Tibial nerve (tissue), 4 donors: ENCODE measurements at regions not wholly inside any gene's neighbourhood (a gene's known extent, or its start where the extent isn't known, plus 50 kb on each side); places are given as distances from the start of the nearest gene placed in this dataset.

Experiments
- DNase-seq, 2 donors: peaks; one replicate each; pipeline ENCODE4 v3.0.0-alpha.2; 2019; ENCODE audit warnings: low spot score in 2 of 2
- H3K27ac ChIP-seq, 4 donors: fragments of 200-600 bp; sonication (generic) in 3 of 4; one replicate each; pipeline ENCODE4 v1.5.1; 2017 to 2019; ENCODE audit warnings: mild to moderate bottlenecking in 1 of 4
- H3K27me3 ChIP-seq, 2 donors: fragments of 200-600 bp; sonication (generic) in 1 of 2; one replicate each; pipeline versions ENCODE4 v1.5.1 to v1.6.0; 2017 to 2019
- H3K36me3 ChIP-seq, 3 donors: fragments of 200-600 bp; sonication (generic); one replicate each; pipeline ENCODE4 v1.5.1; 2018 to 2019
- H3K4me1 ChIP-seq, 4 donors: fragments of 200-600 bp; sonication (generic) in 3 of 4; one replicate each; pipeline ENCODE4 v1.5.1; 2017 to 2019
- H3K4me3 ChIP-seq, 4 donors: fragments of 200-600 bp; sonication (generic) in 3 of 4; one replicate each; pipeline ENCODE4 v1.5.1; 2017 to 2019; ENCODE audit warnings: mild to moderate bottlenecking in 1 of 4, moderate library complexity in 1 of 4
- H3K9me3 ChIP-seq, 4 donors: fragments of 200-600 bp; sonication (generic) in 3 of 4; one replicate each; pipeline ENCODE4 v1.5.1; 2017 to 2019
- EP300 ChIP-seq, 2 donors: sonication (generic); formaldehyde crosslinking; IDR thresholded peaks; one replicate each; pipeline ENCODE4 v1.6.1; 2017; ENCODE audit warnings: antibody characterized with exemption in 2 of 2, mild to moderate bottlenecking in 1 of 2
- POLR2A ChIP-seq, 2 donors: fragments of 450-650 bp; IDR thresholded peaks; one replicate each; pipeline ENCODE4 v1.6.1; 2017; ENCODE audit warnings: antibody characterized with exemption in 2 of 2, mild to moderate bottlenecking in 2 of 2, moderate library complexity in 2 of 2
- WGBS, 2 donors: methylation state at CpG; one replicate each; pipeline ENCODE4 v1.1.5; 2018; 5-methylcytosine and 5-hydroxymethylcytosine counted together
- TF ChIP-seq, protein P1 (sequence below), 5 experiments: fragments of 200-600 bp in 3 of 5; fragments of 450-650 bp in 2 of 5; sonication (generic) in 3 of 5; IDR thresholded peaks; one replicate each; pipeline ENCODE4 v1.5.1; 2016 to 2019; ENCODE audit warnings: antibody characterized with exemption in 5 of 5, mild to moderate bottlenecking in 3 of 5, moderate library complexity in 2 of 5

DNA sequence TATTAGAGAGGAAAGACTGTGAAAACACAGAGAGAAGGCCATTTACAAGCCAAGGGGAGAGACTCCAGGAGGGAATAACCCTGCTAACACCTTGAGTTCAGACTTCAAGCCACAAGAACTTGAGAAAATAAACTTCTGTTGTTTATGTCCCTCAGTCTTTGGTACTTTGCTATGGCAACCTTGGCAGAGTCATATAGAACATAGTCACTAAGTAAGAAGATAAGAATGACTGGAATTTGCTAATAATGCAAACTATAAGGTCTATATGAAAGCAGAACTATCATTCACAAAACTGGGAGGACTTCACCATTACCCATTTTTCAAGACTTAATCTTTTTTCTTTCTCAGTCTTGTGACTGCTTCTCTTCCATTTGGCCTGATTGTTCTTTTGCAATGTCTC lies 767.3 kb upstream of the ADAMTS5 start:
- no peaks in the 10 kb centered on the region for H3K4me1 ChIP-seq
- TF ChIP-seq EP300 (IDR thresholded peaks at IDR 0.05): no peak
- TF ChIP-seq, protein P1, sequence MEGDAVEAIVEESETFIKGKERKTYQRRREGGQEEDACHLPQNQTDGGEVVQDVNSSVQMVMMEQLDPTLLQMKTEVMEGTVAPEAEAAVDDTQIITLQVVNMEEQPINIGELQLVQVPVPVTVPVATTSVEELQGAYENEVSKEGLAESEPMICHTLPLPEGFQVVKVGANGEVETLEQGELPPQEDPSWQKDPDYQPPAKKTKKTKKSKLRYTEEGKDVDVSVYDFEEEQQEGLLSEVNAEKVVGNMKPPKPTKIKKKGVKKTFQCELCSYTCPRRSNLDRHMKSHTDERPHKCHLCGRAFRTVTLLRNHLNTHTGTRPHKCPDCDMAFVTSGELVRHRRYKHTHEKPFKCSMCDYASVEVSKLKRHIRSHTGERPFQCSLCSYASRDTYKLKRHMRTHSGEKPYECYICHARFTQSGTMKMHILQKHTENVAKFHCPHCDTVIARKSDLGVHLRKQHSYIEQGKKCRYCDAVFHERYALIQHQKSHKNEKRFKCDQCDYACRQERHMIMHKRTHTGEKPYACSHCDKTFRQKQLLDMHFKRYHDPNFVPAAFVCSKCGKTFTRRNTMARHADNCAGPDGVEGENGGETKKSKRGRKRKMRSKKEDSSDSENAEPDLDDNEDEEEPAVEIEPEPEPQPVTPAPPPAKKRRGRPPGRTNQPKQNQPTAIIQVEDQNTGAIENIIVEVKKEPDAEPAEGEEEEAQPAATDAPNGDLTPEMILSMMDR (IDR thresholded peaks at IDR 0.05): no peak
- no peak for TF ChIP-seq POLR2A (IDR thresholded peaks at IDR 0.05)
- H3K27me3 ChIP-seq: no peaks in the 10 kb centered on the region
- no peak for DNase-seq
- H3K27ac ChIP-seq: no peak overlapping the region
- no peaks in the 10 kb centered on the region for H3K36me3 ChIP-seq
- peaks cover 0 to 7% (median 0%) of the 10 kb centered on the region in 4 donors for H3K9me3 ChIP-seq
- H3K4me3 ChIP-seq: no peak overlapping the region

DNA sequence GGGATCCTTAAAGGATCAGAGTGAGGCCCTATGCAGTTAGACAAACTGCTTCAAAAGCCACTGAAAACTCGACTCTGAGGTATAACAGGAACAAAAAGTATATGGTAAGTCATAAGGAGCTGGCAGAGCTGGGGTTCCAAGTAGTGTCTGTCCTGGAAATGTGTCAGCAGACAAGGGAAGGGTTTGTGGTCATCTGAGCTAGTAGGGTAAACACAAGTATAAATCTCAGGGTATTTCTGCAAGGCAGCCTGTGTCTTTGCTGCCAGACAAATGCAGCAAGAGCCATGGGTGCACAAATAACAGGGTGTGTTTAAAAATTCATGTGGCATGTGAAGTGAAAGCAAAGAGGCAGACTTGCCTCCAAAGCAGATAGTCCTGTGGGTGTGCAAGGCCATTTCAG lies 759.0 kb upstream of the ADAMTS5 start:
- DNase-seq: no peak
- Histone ChIP-seq H3K9me3 (peaks cover 0 to 9% (median 0%) of the 10 kb centered on the region in 4 donors), H3K4me3 (no peak overlapping the region), H3K27me3 (no peaks in the 10 kb centered on the region), H3K36me3 (no peaks in the 10 kb centered on the region), H3K4me1 (no peaks in the 10 kb centered on the region), H3K27ac (no peak overlapping the region)
- 69 to 77% methylated on average over 1 of the region's 1 CpG for WGBS, 2 donors
- no peak for TF ChIP-seq POLR2A (IDR thresholded peaks at IDR 0.05)
- TF ChIP-seq EP300 (IDR thresholded peaks at IDR 0.05): no peak
- TF ChIP-seq, protein P1 (IDR thresholded peaks at IDR 0.05): no peak

DNA sequence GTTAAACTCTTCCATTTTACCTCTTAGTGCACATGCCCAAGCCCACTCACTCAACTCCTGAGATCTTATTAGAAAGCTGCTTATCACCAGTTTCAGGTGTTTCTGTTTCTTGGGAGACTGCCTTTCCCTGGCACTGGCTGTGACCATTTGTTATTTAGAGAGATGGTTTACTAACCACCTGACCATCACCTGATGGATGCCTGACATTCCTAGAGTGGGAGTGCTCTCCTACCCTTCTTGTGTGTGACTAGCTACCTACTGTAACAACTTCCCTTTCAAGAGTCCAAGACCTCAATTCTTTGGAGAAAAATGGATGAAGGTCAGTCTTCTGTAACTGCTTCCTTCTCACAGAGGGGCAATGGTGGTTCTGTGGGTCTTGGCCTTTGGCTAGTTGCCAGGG lies 755.2 kb upstream of the ADAMTS5 start:
- DNase-seq: no peak
- H3K36me3 ChIP-seq: no peaks in the 10 kb centered on the region
- TF ChIP-seq EP300 (IDR thresholded peaks at IDR 0.05): no peak
- TF ChIP-seq, protein P1 (IDR thresholded peaks at IDR 0.05): no peak
- TF ChIP-seq POLR2A (IDR thresholded peaks at IDR 0.05): no peak
- no peak overlapping the region for H3K4me3 ChIP-seq
- no peaks in the 10 kb centered on the region for H3K9me3 ChIP-seq
- no peaks in the 10 kb centered on the region for H3K4me1 ChIP-seq
- H3K27me3 ChIP-seq: no peaks in the 10 kb centered on the region
- no peak overlapping the region for H3K27ac ChIP-seq

DNA sequence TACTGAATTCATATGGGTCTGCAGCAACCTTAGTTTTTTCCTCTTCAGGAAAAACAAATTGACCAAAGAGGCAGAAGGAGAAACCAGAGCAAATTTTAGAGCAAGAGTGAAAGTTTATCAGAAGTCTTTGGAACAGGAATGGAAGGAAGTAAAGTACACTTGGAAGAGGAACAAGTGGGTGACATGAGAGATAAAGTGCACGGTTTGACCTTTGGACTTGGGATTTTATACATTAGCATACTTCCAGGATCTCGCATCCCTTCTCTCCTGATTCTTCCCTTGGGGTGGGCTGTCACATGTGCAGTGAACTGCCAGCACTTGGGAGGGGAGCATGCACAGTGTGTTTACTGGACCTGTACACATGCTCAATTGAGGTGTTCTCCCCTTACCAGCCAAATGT lies 754.8 kb upstream of the ADAMTS5 start:
- TF ChIP-seq POLR2A (IDR thresholded peaks at IDR 0.05) (no peak), EP300 (IDR thresholded peaks at IDR 0.05) (no peak)
- TF ChIP-seq, protein P1 (IDR thresholded peaks at IDR 0.05): no peak
- Histone ChIP-seq H3K4me3 (no peak overlapping the region), H3K4me1 (no peaks in the 10 kb centered on the region), H3K36me3 (no peaks in the 10 kb centered on the region), H3K27ac (no peak overlapping the region), H3K27me3 (no peaks in the 10 kb centered on the region), H3K9me3 (no peaks in the 10 kb centered on the region)
- DNase-seq: no peak
- WGBS, 2 donors: 57 to 68% methylated on average over 2 of the region's 2 CpGs

DNA sequence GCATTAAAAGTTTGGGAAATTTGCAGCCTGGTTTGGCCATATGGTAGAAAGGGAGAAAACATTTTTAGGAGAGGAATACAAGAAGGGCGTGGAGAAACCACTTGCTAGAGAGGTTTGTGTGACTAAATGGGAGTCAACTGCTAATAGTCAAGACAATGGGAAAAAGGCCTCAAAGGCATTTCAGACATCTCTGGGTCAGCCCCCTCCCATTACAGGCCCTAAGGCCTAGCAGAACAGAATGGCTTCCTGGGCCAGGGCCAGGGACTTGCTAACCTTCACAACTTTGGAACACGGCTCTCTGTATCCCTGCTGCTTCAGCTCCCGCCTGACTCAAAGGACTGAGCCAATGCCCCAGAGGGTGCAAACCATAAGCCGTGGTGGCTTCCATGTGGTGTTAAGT lies 752.3 kb upstream of the ADAMTS5 start:
- no peak for TF ChIP-seq POLR2A (IDR thresholded peaks at IDR 0.05)
- TF ChIP-seq, protein P1 (IDR thresholded peaks at IDR 0.05): no peak
- TF ChIP-seq EP300 (IDR thresholded peaks at IDR 0.05): no peak
- Histone ChIP-seq H3K27ac (no peak overlapping the region), H3K9me3 (no peaks in the 10 kb centered on the region), H3K4me1 (no peaks in the 10 kb centered on the region), H3K27me3 (no peaks in the 10 kb centered on the region), H3K4me3 (no peak overlapping the region), H3K36me3 (no peaks in the 10 kb centered on the region)
- DNase-seq: no peak
- WGBS, 2 donors: 84 to 87% methylated on average over 4 of the region's 4 CpGs
